ENCODE measurements at regions not wholly inside any gene's neighbourhood (a gene's known extent, or its start where the extent isn't known, plus 50 kb on each side); places are given as distances from the start of the nearest gene placed in this dataset.

GRCh38 chr10:36026656-36027390, 384.7 kb upstream of the FZD8 start:
- Histone ChIP-seq H3K27ac (no peak overlapping the region), H3K27me3 (ENCODE audit: insufficient read depth, low read depth, severe bottlenecking) (no peaks in the 10 kb centered on the region), H3K36me3 (no peaks in the 10 kb centered on the region), H3K9me3 (ENCODE audit: severe bottlenecking) (no peaks in the 10 kb centered on the region), H3K4me3 (ENCODE audit: low read depth, low read length) (no peak overlapping the region)
- no peak for DNase-seq
- no peak for TF ChIP-seq CTCF (IDR thresholded peaks at IDR 0.05; ENCODE audit: low read depth, low read length)

- TF ChIP-seq CTCF (IDR thresholded peaks at IDR 0.05; ENCODE audit: low read depth, low read length), result no peak
- no peak for DNase-seq
These were observed 384.0 kb upstream of the FZD8 start for GRCh38 chr10:36026081-36026480.

GRCh38 chr10:36023939-36024338, 381.8 kb upstream of the FZD8 start:
- DNase-seq, result no peak
- no peak for TF ChIP-seq CTCF (IDR thresholded peaks at IDR 0.05; ENCODE audit: low read depth, low read length)
- Histone ChIP-seq H3K36me3 (no peaks in the 10 kb centered on the region), H3K4me3 (ENCODE audit: low read depth, low read length) (no peak overlapping the region), H3K27me3 (ENCODE audit: insufficient read depth, low read depth, severe bottlenecking) (no peaks in the 10 kb centered on the region), H3K9me3 (ENCODE audit: severe bottlenecking) (no peaks in the 10 kb centered on the region), H3K27ac (no peak overlapping the region)

More at GRCh38 chr10:36026081-36026480, 384.0 kb upstream of the FZD8 start:
- Histone ChIP-seq H3K27ac (no peak overlapping the region), H3K9me3 (ENCODE audit: severe bottlenecking) (no peaks in the 10 kb centered on the region), H3K27me3 (ENCODE audit: insufficient read depth, low read depth, severe bottlenecking) (no peaks in the 10 kb centered on the region), H3K4me3 (ENCODE audit: low read depth, low read length) (no peak overlapping the region), H3K36me3 (no peaks in the 10 kb centered on the region)

GRCh38 chr10:36021096-36021495, 379.0 kb upstream of the FZD8 start:
- H3K27ac ChIP-seq, result no peak overlapping the region
- H3K27me3 ChIP-seq (ENCODE audit: insufficient read depth, low read depth, severe bottlenecking), result no peaks in the 10 kb centered on the region
- TF ChIP-seq CTCF (IDR thresholded peaks at IDR 0.05; ENCODE audit: low read depth, low read length), result no peak
- H3K9me3 ChIP-seq (ENCODE audit: severe bottlenecking), result no peaks in the 10 kb centered on the region
- DNase-seq, result no peak
- no peak overlapping the region for H3K4me3 ChIP-seq (ENCODE audit: low read depth, low read length)
- no peaks in the 10 kb centered on the region for H3K36me3 ChIP-seq

GRCh38 chr10:36019749-36020148, 377.7 kb upstream of the FZD8 start:
- Histone ChIP-seq H3K9me3 (ENCODE audit: severe bottlenecking) (no peaks in the 10 kb centered on the region), H3K27ac (no peak overlapping the region), H3K36me3 (no peaks in the 10 kb centered on the region), H3K4me3 (ENCODE audit: low read depth, low read length) (no peak overlapping the region), H3K27me3 (ENCODE audit: insufficient read depth, low read depth, severe bottlenecking) (no peaks in the 10 kb centered on the region)
- no peak for DNase-seq
- TF ChIP-seq CTCF (IDR thresholded peaks at IDR 0.05; ENCODE audit: low read depth, low read length), result no peak

GRCh38 chr10:36018996-36019395, 376.9 kb upstream of the FZD8 start:
- no peak for TF ChIP-seq CTCF (IDR thresholded peaks at IDR 0.05; ENCODE audit: low read depth, low read length)
- no peak overlapping the region for H3K27ac ChIP-seq
- no peak for DNase-seq

More at GRCh38 chr10:36018996-36019395, 376.9 kb upstream of the FZD8 start:
- Histone ChIP-seq H3K36me3 (no peaks in the 10 kb centered on the region), H3K4me3 (ENCODE audit: low read depth, low read length) (no peak overlapping the region), H3K27me3 (ENCODE audit: insufficient read depth, low read depth, severe bottlenecking) (no peaks in the 10 kb centered on the region), H3K9me3 (ENCODE audit: severe bottlenecking) (no peaks in the 10 kb centered on the region)
